GM19025 (cell line): ENCODE measurements at regions not wholly inside any gene's neighbourhood (a gene's known extent, or its start where the extent isn't known, plus 50 kb on each side); places are given as distances from the start of the nearest gene placed in this dataset.

Experiments used
- ATAC-seq: cut with Tn5 transposase; IDR thresholded peaks from one replicate; pipeline ENCODE4 v1.9.1; 2021; ENCODE audit warnings: mild to moderate bottlenecking, low read depth, moderate library complexity; ENCODE audit not compliant: unreplicated experiment

DNA sequence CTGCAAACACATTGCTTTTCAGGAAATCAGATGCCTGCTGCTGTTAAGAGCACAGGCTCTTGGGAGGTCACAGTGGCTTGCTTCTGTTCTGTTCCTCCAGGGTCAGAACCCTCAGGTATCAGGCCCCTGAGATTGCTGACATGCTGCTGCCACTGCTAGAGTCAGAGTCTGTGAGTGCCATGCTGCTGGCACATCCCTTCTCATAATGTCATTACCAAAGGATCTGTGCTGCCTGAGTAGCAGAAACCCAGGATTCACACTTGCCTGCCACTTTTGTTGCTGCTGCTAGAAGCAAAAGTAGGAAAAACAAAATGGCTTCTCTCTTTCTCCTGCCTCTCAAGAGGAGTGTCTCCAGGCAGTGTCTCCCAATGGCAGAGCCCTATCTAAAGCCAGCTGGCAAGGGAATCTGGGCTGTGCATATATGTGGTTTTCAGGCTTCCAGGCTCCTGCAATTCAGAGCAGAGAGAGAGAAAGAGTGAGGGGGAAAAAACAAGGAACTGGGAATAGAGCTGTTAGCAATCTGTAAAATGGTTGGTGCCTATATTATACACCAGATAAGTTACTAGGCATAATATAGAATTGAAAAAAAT, 180.3 kb downstream of the MYCN start:
- ATAC-seq, result no peak

DNA sequence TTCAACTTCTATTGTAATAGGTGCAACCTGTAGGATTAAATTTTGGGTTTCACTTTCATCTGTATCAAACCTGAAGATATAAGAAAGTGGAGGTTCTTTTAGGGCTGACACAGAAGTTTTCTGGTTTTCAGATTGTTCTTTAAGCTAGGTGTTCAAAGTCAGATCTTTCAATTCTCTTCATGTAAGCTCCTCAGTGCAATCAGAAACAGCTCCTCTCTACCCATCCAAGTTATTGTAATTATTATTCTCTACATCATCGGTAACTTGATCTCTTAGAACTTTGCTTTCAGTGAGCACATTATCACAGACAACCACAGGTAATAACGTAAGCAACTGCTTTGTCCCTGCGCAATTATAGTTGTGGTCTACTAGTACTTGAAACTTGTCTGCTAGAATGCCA, 179.4 kb downstream of the MYCN start:
- ATAC-seq, result no peak

DNA sequence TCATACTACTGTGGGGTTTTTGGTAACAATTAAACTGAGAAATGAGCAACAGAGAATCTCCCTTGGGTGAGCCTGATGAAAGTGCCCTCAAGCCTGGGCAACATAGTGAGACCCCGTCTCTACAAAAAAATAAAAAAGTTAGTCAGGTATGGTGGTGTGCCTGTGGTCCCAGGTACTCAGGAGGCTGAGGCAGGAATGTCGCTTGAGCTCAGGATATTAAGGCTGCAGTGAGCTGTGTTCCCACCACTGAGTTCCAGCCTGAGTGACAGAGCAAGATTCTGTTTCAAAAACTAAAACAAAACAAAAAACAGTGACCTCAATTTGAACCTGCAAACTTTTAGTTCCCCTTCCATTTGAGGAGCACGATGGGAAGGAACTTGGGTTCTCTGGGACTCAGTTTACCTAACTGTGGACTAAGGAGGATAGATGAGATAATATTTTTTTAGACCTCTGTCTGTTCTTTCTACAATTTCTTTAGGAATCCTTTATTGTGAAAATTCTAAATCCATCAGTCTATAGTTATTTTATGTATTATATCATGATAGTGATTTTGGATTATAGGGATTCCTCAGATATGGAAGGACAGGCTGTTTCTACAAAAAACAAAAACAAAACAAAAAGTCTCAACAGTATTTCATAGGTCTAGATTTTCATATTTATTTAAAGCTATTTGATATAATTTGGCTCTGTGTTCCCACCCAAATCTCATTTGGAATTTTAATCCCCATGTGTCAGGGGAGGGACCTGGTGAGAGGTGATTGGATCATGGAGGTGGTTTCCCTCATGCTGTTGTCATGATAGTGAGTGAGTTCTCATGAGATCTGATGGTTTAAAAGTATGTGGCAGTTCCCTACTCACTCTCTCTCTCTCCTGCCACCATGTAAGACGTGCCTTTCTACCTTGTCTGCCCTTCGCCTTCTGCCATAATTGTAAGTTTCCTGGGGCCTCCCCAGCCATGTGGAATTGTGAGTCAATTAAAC, 178.6 kb downstream of the MYCN start:
- no peak for ATAC-seq

DNA sequence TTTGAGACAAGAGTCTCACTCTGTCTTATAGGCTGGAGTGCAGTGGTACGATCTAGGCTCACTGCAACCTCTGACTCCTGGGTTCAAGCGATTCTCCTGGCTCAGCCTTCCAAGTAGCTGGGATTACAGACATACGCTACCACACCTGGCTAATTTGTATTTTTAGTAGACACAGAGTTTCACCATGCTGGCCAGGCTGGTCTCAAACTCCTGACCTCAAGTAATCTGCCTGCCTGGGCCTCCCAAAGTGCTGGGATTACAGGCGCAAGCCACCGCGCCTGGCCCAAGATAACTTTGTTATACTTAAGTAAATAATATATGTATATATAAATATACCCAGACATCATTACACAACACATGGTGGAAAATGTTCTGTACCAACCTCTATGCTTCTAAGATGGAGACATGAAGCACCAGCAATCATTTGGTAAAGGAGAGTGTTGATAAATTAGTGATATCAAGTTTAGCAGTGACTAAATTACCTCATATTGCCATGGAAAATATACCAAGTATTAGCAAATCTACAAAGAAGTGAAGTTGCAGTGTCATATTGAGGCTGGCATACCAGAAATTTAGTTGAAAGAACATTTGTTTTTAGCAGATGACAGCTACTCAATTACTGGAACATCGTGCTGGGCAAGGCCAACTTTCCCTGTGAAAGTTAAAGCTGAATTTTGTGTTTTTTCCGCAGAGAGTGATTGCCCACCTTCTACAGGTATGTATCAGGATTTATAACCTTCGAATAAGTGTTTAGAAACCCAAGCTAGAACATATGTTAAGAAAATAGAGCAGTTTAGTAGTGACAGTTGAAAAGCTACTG, 177.7 kb downstream of the MYCN start:
- no peak for ATAC-seq

GRCh38 chr2:16117021-16117700, 176.8 kb downstream of the MYCN start:
- no peak for ATAC-seq

GRCh38 chr2:16115881-16116830, 175.8 kb downstream of the MYCN start:
- no peak for ATAC-seq

GRCh38 chr2:16115291-16115690, 174.9 kb downstream of the MYCN start:
- ATAC-seq, result no peak

DNA sequence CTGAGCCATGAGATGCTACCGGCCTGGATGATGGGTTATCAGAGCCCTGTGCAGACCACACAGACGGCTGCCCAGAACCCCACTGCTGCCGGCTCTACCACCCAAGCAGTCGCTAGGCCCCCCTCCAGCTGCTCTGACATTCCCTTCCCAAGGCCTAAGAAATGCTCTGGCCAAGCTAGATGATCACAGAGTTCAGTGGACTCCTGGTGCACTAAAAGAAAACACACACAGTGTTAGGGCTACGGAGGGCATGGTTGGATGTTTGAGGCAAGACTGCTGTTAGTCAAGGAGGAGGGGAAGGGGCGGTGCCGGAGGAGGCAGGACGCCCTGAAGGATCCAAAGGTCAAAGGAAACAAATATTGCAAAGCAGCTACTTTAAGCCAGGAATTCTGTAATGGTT, 174.5 kb downstream of the MYCN start:
- ATAC-seq, result no peak

- no peak for ATAC-seq
Measured at GRCh38 chr2:16114070-16114469, 173.7 kb downstream of the MYCN start.

GRCh38 chr2:16113568-16113967, 173.2 kb downstream of the MYCN start:
- no peak for ATAC-seq

DNA sequence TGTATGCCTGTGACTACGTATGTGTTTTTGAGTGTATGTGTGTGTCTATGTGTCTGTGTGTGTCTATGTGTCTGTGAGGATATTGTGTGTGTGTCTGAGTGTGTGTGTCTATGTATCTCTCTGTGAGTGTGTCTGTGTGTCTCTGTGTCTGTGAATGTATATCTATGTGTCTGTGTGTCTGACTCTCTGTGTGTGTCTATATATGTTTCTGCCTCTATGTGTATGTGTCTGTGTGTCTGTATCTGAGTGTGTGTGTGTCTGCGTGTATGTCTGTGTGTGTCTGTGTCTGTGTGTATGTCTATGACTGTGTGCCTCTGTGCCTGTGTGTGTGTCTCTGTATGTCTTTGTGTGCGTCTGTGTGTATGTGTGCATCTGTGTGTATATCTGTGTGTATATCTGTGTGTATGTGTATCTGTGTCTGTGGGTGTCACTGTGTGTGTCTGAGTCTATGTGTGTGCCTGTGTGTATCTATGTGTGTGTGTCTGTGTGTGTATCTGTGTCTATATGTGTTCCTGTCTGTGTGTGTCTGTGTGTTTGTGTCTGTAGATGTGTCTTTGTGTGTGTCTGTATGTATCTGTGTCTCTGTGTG, 172.7 kb downstream of the MYCN start:
- ATAC-seq, result no peak

DNA sequence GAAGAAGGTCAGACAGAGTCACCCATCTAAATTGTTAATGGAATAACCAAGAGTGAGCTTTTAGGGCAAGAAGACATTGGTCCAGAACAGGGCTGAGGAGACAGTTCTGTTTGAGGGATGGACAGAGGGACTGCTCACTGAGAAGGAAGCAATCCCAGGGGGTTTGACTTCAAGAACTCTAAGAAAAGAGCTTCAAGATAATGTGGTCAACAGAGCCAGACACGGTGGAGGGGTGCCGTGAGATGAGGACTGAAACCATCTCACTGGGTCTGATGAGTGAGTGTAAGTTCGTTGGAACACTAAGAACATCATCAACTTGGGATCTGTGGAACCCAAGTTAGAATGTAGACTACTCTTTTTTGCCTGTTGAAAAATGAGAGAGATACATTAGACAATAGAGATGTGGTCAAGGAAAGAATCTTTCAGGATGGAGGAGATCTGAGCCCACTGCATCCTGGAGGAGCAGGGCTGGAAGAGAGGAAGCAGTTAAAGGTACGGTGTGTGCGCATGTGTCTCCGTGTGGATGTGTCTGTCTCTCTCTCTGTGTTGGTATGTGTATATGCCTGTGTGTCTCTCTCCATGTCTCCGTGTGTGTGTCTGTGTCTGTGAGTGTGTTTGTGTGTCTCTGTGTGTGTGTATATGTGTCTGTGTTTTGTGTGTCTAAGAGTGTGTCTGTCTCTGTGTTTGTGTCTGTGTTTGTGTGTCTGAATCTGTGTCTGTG, 172.1 kb downstream of the MYCN start:
- no peak for ATAC-seq

GRCh38 chr2:16111838-16112210, 171.5 kb downstream of the MYCN start:
- ATAC-seq, result no peak

GRCh38 chr2:16109821-16110310, 169.5 kb downstream of the MYCN start:
- no peak for ATAC-seq

DNA sequence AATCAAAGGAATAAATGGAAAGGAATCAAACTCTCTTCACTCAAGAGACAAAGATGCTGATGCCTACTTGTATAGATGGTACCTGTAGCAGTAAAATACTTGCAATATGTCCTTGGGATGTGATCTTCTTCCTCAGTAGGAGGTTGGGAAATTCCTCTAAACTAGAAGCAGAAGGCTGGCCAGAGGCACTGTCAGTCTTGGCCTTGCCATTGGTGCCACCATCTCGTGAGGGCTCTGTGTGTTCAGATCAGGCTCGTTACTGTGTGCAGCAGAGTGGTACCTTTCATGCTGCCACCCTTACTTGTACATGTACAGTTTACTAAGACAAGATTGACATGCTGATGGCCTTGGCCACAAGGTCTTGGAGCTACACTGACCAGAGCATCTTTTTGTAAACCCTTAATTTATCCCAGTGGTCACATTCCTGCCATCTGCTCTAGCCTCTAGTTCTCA, 169.0 kb downstream of the MYCN start:
- ATAC-seq, result no peak

DNA sequence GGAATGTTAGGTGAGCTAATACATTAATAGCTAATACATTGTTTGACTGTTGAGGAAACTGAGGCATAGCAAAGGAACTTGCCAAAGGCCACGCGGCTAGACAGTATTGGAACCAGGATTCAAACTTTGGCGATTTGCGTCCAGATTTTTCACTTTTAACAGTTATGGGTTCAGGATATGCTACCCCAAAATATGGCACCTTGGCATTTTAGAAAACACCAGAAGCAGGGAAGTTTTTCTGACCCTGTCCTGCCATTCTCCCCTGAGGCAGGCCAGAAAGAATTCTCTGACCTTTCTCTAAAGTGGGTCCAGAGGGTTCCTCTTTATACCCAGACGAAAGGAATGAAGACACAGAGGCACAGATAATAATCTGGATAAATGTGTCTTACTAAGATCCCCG, 166.9 kb downstream of the MYCN start:
- no peak for ATAC-seq

DNA sequence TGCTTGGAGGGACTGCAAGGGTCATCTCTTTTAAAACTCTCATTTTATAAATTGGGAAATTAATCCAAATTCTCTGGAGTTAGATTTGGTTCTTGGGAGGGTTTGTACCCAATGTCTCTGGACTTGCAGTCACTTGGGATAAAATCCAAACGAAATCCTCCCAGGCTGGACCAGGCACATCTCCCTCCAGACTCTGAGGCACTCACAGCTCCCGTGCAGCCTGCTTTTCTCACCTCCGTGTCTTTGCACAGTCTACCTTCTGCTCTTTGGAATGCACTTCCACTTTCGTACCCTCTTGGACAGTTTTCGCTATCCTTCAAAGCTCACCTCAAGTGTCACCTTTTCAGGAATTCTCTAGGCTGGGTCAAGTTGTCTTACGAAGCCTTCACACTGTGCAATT, 166.3 kb downstream of the MYCN start:
- no peak for ATAC-seq

GRCh38 chr2:16105669-16106281, 165.4 kb downstream of the MYCN start:
- ATAC-seq, result no peak
